SJSA1 (cell line): ENCODE measurements at regions not wholly inside any gene's neighbourhood (a gene's known extent, or its start where the extent isn't known, plus 50 kb on each side); places are given as distances from the start of the nearest gene placed in this dataset.

Experiments
- DNase-seq, 2 experiments: peaks; one replicate each; pipeline ENCODE4 v3.0.0-alpha.2; 2015 to 2020; ENCODE audit warnings: low spot score in 2 of 2, low read depth in 1 of 2
- H3K27ac ChIP-seq: fragments of 250-450 bp; sonication (Bioruptor Pico); 2 replicates; pipeline ENCODE4 v1.5.1; 2020; ENCODE audit warnings: mild to moderate bottlenecking, moderate library complexity
- H3K27me3 ChIP-seq: fragments of 250-450 bp; sonication (Bioruptor Pico); replicated peaks from 2 replicates; pipeline ENCODE4 v1.5.1; 2020; ENCODE audit warnings: mild to moderate bottlenecking, moderate library complexity
- H3K36me3 ChIP-seq: fragments of 250-450 bp; sonication (Bioruptor Pico); 2 replicates; pipeline ENCODE4 v1.5.1; 2020; ENCODE audit warnings: mild to moderate bottlenecking
- H3K4me1 ChIP-seq: fragments of 250-450 bp; sonication (Bioruptor Pico); replicated peaks from 2 replicates; pipeline ENCODE4 v1.6.1; 2021; ENCODE audit warnings: mild to moderate bottlenecking
- H3K4me3 ChIP-seq: fragments of 250-450 bp; sonication (Bioruptor Pico); 2 replicates; pipeline ENCODE4 v1.5.1; 2020; ENCODE audit warnings: mild to moderate bottlenecking
- H3K9me3 ChIP-seq: fragments of 250-450 bp; sonication (Bioruptor Pico); replicated peaks from 2 replicates; pipeline ENCODE4 v1.5.1; 2020; ENCODE audit warnings: mild to moderate bottlenecking

DNA sequence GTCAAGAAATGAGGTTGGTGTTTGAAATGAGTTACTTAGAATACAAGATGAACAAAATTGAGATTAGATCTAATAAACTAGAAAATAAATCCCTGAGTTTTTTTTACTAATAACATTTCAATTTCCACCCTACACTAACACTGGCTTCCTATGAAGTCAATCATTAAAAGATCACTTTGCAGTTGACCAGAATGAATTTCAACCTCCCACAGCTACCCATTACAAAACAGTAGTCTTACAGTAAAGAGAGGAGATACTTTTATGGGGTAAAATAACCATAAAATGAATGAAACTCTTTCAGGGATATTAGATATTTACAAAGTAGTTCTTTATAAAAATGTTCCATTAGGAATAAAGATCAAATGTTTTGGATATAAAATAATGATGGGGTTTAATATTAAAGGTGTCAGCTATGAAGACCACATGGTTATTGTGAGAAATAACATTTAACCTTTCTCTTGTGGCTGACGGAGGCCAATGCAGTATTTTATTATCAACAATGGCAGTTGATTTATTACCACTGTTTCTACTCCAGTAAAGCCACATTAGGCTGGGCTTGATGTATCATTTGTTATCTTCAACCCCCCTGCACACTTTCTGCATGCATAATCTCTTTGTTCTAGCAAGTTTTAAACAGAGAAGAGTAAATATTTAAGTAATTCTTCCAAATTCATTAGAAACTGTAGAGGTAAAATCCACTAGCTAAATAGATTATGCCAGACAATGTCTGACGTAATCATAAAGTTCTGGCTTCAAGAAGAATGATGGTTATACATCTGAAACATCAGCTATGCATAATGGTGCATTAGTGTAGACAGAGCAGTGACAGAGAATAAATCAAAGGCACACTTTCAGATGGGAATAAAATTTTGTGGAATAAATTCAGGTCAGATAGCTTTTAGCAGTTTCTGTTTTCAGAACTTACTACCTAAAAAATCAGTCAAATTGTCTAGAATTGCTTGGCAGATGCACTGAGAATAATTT lies 516.6 kb downstream of the PCDH18 start:
- H3K9me3 ChIP-seq = no peaks in the 10 kb centered on the region
- H3K36me3 ChIP-seq = no peaks in the 10 kb centered on the region
- H3K4me1 ChIP-seq = no peaks in the 10 kb centered on the region
- DNase-seq = no peak
- no peaks in the 10 kb centered on the region for H3K27me3 ChIP-seq
- H3K27ac ChIP-seq = no peak overlapping the region
- no peak overlapping the region for H3K4me3 ChIP-seq

DNA sequence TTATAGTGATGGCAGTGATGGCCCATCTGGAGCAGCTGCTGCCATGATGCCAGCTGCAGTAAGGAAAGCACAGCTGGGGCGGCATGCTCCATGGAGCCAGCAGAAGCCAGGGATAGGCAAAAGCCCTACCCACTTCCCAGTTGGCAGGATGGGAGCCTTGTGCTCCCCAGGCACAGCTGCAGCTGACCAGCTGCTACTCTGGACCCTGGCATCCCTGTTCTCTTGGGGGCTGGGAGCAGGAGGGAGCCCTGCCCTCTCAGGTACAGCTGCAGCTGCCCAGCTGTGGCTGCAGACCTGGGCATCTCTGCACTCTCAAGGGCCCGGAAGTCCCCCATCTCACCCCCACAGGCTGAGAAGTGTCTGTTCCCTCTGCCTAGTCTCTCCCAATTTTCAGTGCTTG lies 531.9 kb downstream of the PCDH18 start:
- no peak for DNase-seq
- H3K4me3 ChIP-seq = no peak overlapping the region
- H3K27ac ChIP-seq = no peak overlapping the region
- no peaks in the 10 kb centered on the region for H3K4me1 ChIP-seq
- no peaks in the 10 kb centered on the region for H3K36me3 ChIP-seq
- no peaks in the 10 kb centered on the region for H3K27me3 ChIP-seq
- no peaks in the 10 kb centered on the region for H3K9me3 ChIP-seq

DNA sequence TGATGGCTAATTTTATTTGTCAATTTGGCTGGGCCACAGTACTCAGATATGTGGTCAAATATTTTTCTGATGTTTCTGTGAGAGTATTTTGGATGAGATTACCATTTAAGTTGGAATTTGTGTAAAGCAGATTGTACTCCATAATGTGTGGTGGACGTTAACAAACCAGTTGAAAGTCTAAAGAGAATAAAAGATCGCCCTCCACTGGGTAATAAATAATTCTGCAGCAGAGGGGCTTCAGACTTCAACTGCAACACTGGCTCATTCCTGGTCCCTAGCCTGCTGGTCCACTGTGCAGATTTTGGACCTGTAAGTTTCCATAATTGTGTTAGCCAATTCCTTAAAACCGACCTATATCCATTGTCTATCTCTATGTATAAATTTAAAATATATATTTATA lies 540.3 kb downstream of the PCDH18 start:
- no peaks in the 10 kb centered on the region for H3K4me1 ChIP-seq
- no peaks in the 10 kb centered on the region for H3K27me3 ChIP-seq
- H3K4me3 ChIP-seq = no peak overlapping the region
- H3K9me3 ChIP-seq = no peaks in the 10 kb centered on the region
- H3K36me3 ChIP-seq = no peaks in the 10 kb centered on the region
- no peak overlapping the region for H3K27ac ChIP-seq
- no peak for DNase-seq

DNA sequence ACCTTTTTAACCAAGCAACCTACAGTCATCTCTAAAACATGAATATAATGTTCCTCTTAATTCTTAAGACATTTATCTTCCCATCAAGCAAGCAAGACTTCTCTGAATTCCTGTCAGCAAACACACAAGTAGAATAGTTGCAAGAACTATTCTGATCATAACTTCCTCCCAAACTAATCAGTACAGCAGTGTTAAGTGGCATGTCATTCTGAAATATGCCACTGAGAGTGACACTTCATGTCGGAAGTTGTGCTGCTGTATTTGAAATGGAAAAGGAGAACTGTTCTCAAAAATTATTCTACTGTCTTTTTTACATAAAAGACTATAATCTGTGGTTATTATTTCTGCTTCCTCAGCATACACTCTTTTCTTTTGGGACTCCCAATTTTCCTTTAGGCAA lies 546.6 kb downstream of the PCDH18 start:
- H3K4me3 ChIP-seq = no peak overlapping the region
- no peaks in the 10 kb centered on the region for H3K9me3 ChIP-seq
- H3K27me3 ChIP-seq = no peaks in the 10 kb centered on the region
- H3K27ac ChIP-seq = no peak overlapping the region
- H3K4me1 ChIP-seq = no peaks in the 10 kb centered on the region
- no peaks in the 10 kb centered on the region for H3K36me3 ChIP-seq
- DNase-seq = no peak

DNA sequence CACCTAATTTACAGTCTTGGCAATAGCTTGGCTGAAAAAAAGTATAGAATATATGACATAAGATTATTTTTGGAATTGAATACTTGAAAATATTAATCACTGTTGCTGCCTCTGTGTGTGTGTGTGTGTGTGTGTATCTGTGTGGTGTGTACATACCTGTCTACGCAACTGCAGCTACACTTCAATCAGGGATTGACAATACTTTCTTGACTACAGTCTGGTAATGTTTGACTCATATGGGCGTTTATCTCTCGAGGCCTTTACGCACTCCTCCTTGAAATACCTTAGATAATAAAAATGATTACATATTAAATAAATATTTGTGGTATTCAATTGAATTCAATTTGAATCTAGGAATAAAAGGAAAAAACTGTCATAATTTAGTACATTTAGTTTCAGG lies 565.2 kb downstream of the PCDH18 start:
- Histone ChIP-seq H3K36me3 (no peaks in the 10 kb centered on the region), H3K4me3 (no peak overlapping the region), H3K27me3 (no peaks in the 10 kb centered on the region), H3K27ac (no peak overlapping the region), H3K4me1 (no peaks in the 10 kb centered on the region), H3K9me3 (no peaks in the 10 kb centered on the region)
- DNase-seq = no peak

DNA sequence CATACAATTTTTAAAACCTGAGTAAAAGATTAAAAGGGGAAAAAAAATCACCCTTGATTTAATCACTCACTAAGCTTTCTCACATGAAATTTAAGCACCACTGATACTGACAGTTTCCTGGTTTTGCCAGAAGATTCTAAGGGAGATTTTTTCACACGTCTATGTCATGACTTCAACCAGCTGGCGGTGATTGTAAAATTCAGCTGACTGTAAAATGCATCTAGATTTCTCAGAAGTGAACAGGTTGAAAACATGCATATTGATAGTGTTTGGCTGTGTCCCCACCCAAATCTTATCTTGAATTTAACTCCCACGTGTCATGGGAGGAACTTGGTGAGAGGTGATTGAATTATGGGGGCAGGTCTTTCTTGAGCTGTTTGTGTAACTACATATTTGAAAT lies 566.8 kb downstream of the PCDH18 start:
- no peaks in the 10 kb centered on the region for H3K27me3 ChIP-seq
- no peak for DNase-seq
- no peaks in the 10 kb centered on the region for H3K36me3 ChIP-seq
- no peaks in the 10 kb centered on the region for H3K9me3 ChIP-seq
- H3K4me1 ChIP-seq = no peaks in the 10 kb centered on the region
- no peak overlapping the region for H3K27ac ChIP-seq
- no peak overlapping the region for H3K4me3 ChIP-seq

DNA sequence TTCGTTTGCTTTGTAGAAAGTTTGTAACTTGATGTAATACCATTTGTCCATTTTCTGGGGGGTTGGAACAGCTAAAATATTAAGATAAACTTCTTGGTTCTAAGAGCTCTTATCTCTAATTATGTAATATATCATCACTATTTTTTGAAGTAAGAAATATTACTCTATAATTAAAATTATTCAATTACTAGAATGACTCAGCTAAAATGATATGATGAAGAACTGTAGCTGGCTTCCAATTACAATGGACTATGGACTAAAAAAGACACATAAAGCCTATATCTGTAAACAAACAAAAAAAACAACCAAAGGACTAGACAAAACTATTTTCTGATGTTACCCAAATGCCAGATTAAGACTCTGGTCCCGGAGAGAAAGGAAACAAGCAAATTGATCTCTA lies 569.4 kb downstream of the PCDH18 start:
- Histone ChIP-seq H3K27me3 (no peaks in the 10 kb centered on the region), H3K4me1 (no peaks in the 10 kb centered on the region), H3K36me3 (no peaks in the 10 kb centered on the region), H3K4me3 (no peak overlapping the region), H3K9me3 (no peaks in the 10 kb centered on the region), H3K27ac (no peak overlapping the region)
- DNase-seq = no peak

DNA sequence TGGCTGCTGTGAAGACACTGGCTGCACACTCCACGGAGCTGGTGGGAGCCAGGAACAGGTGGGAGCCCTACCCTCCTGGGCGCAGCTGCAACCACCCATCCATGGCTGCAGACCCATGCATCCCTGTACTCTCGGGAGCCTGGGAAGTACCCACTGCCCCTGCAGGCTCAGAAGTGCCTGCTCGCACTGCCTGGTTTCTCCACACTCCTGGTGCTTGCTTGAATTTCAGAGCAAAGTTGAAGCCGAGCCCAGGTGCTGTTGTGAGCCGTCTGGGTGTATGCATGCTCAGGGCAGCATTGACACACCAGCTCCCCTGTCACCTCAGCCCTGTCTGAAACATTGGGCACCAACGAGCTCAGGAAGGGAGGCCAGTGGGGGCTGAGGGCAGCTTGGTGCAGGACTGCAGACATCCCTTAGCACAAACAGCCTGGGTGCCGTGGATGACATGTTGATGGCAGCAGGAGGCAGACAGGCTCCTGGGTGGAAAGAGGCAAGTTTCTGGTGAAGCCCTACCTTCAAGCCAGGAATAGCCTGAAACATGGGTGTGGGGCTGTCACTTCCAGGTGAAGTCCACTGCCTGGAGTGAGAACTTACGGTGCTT lies 585.9 kb downstream of the PCDH18 start:
- H3K36me3 ChIP-seq = no peaks in the 10 kb centered on the region
- H3K27me3 ChIP-seq = no peaks in the 10 kb centered on the region
- no peak overlapping the region for H3K4me3 ChIP-seq
- no peaks in the 10 kb centered on the region for H3K4me1 ChIP-seq
- DNase-seq = no peak
- H3K9me3 ChIP-seq = no peaks in the 10 kb centered on the region
- H3K27ac ChIP-seq = no peak overlapping the region

DNA sequence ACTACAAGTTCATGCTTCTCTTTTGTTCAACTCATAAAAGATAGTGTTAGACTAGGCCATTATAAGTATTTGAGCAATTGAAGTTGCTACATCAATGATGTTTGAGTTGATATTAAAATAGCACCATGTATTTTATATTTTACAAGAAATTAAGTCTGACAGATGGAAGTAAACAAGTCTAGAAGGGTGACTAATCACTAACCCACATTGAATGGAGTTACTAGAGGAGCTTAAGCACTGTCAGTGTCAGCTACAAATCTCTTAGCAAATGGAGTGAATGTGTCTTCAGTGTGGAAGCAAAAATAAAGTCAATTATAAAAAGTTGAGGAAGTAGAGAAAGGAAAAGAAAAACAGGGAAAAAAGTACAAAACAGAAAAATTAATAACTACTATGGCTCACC lies 592.5 kb downstream of the PCDH18 start:
- no peak overlapping the region for H3K27ac ChIP-seq
- H3K27me3 ChIP-seq = no peaks in the 10 kb centered on the region
- H3K36me3 ChIP-seq = no peaks in the 10 kb centered on the region
- DNase-seq = no peak
- H3K4me3 ChIP-seq = no peak overlapping the region
- no peaks in the 10 kb centered on the region for H3K4me1 ChIP-seq
- H3K9me3 ChIP-seq = no peaks in the 10 kb centered on the region

DNA sequence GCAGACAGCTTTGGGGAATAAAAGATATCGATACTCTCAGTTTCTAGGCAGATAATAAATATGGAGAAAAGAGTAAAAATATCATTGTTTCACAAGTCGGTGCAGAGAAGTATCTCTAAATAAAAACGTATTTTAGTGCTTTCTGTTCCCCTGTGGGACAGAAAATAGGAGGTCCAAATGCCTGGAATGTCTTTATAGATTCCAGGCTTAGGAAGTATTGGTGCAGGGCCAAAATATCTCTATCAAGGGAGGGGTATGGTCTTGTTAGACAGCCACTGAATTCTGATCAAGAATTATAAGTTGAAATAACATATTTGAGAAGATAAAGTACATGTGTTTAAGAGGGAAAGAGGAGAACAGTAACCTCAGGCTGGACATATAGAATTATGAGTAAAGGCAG lies 596.4 kb downstream of the PCDH18 start:
- no peaks in the 10 kb centered on the region for H3K4me1 ChIP-seq
- H3K27me3 ChIP-seq = no peaks in the 10 kb centered on the region
- H3K9me3 ChIP-seq = no peaks in the 10 kb centered on the region
- no peak overlapping the region for H3K4me3 ChIP-seq
- no peaks in the 10 kb centered on the region for H3K36me3 ChIP-seq
- no peak for DNase-seq
- no peak overlapping the region for H3K27ac ChIP-seq

DNA sequence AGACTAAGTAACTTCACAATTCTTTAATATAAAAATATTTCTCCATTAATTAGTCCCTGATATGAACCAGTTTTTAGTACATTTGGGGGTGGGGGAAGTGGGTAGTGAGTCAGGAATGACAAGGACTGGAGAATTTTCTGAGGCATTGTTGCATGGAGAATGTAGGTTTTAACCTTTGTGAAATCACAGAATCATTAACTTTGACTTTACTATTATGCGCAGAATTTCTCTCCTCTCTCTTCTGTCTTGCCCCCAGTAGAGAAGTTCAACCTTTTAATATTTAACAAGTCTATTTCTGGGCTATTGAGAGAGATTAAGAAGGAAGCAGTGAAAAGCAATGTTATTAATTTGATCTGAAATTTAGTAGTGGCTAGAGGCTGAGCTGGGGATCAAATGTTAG lies 597.0 kb downstream of the PCDH18 start:
- no peak for DNase-seq
- H3K27me3 ChIP-seq = no peaks in the 10 kb centered on the region
- H3K27ac ChIP-seq = no peak overlapping the region

DNA sequence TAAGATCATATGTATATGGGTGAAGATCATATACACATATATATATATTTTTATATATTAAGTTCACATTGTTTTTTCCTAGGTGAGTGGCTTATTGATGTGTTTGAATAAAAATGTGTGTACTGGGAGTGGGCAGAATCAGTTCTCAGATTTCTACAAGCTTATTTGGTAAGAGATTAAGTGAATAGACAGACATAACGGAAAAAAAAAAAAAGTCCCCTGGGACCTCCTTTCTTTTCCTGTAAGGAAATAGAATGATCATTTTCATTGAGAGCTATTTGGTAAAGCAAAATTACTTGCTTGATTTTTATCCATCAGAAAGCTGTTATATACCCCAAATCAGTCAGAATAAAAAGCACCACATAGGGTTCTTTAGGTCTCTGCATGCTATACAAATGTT lies 597.7 kb downstream of the PCDH18 start:
- DNase-seq = no peak
- no peak overlapping the region for H3K27ac ChIP-seq
- H3K27me3 ChIP-seq = no peaks in the 10 kb centered on the region
- H3K9me3 ChIP-seq = no peaks in the 10 kb centered on the region
- no peaks in the 10 kb centered on the region for H3K4me1 ChIP-seq
- no peaks in the 10 kb centered on the region for H3K36me3 ChIP-seq
- H3K4me3 ChIP-seq = no peak overlapping the region

More for the DNA sequence above, 597.0 kb downstream of the PCDH18 start:
- H3K4me3 ChIP-seq = no peak overlapping the region
- H3K36me3 ChIP-seq = no peaks in the 10 kb centered on the region
- no peaks in the 10 kb centered on the region for H3K9me3 ChIP-seq
- no peaks in the 10 kb centered on the region for H3K4me1 ChIP-seq

DNA sequence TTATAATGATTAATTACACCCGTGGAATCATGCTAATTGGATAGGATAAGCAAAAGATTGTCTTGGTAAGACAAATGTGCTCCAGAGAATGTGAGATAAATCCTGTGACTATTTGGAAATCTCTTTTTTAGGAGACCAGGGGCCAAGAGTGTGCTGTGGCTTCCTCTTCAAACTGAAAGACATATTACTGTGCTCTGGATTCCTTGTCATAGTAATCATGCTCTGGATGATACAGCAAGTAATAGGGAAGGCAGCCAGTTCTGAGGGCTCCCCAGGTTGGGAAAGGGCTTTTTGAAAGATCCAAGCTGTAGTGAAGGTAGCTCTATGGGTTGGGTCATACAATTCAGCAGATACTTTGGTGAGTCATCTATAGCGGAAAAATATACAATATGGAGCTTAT lies 600.5 kb downstream of the PCDH18 start:
- Histone ChIP-seq H3K27me3 (no peaks in the 10 kb centered on the region), H3K9me3 (0 out of 2 replicates have a peak, but pooled peaks cover 2% of the 10 kb centered on the region), H3K36me3 (no peaks in the 10 kb centered on the region), H3K4me3 (no peak overlapping the region), H3K27ac (no peak overlapping the region), H3K4me1 (no peaks in the 10 kb centered on the region)
- no peak for DNase-seq

DNA sequence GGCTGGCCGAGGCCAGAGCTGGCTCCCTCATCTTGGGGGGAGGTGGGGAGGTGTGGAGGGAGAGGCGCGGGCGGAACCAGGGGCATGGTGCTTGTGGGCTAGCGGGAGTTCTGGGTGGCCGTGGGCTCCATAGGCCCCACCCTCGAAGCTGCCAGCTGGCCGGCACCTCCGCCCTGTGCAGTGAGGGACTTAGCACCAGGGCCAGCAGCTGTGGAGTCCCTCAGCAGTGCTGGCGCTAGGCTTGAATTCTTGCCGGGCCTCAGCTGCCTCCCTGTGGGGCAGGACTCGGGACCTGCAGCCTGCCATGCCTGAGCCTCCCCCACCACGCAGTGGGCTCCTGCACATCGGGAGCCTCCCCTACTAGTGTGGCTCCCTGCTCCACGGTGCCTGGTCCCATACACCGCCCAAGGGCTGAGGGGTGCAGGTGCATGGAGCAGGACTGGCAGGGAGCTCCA lies 603.3 kb downstream of the PCDH18 start:
- Histone ChIP-seq H3K4me1 (no peaks in the 10 kb centered on the region), H3K27ac (no peak overlapping the region), H3K9me3 (0 out of 2 replicates have a peak, but pooled peaks cover 2% of the 10 kb centered on the region), H3K27me3 (no peaks in the 10 kb centered on the region), H3K4me3 (no peak overlapping the region), H3K36me3 (no peaks in the 10 kb centered on the region)
- no peak for DNase-seq
